ENCODE measurements at regions not wholly inside any gene's neighbourhood (a gene's known extent, or its start where the extent isn't known, plus 50 kb on each side); places are given as distances from the start of the nearest gene placed in this dataset.

DNA sequence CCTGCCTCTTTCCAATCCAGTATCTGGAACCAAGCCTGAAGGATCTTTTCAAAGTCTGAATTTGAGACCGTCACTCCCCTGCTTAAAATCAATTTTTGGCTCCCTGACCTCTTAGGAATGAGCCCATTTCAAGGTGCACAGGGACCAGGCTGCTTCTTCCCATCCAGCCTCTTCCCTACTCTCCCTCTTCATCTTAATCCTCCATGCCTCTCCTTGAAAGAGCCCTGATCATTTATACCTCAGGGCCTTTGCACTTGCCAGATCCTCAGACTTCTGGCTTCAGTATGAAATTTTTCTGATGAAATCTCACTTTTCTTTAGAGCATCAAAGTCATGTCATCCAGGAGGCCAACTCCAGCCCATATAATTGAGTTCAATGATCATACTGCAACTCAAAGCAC, 399.5 kb upstream of the CELF2 start:
- TF ChIP-seq, protein P1, sequence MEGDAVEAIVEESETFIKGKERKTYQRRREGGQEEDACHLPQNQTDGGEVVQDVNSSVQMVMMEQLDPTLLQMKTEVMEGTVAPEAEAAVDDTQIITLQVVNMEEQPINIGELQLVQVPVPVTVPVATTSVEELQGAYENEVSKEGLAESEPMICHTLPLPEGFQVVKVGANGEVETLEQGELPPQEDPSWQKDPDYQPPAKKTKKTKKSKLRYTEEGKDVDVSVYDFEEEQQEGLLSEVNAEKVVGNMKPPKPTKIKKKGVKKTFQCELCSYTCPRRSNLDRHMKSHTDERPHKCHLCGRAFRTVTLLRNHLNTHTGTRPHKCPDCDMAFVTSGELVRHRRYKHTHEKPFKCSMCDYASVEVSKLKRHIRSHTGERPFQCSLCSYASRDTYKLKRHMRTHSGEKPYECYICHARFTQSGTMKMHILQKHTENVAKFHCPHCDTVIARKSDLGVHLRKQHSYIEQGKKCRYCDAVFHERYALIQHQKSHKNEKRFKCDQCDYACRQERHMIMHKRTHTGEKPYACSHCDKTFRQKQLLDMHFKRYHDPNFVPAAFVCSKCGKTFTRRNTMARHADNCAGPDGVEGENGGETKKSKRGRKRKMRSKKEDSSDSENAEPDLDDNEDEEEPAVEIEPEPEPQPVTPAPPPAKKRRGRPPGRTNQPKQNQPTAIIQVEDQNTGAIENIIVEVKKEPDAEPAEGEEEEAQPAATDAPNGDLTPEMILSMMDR (IDR thresholded peaks at IDR 0.05): no peak
- no peak for TF ChIP-seq POLR2A (IDR thresholded peaks at IDR 0.05)
